Body of pancreas (tissue), 4 donors: ENCODE measurements at regions not wholly inside any gene's neighbourhood (a gene's known extent, or its start where the extent isn't known, plus 50 kb on each side); places are given as distances from the start of the nearest gene placed in this dataset.

ENCODE experiments used
- CTCF ChIP-seq, 7 experiments: fragments of 450-650 bp in 4 of 7; fragments of 200-600 bp in 3 of 7; sonication (generic) in 3 of 7; IDR thresholded peaks; one replicate each; pipeline ENCODE4 v1.5.1; 2016 to 2019; ENCODE audit warnings: antibody characterized with exemption in 7 of 7
- POLR2A ChIP-seq, 3 donors: fragments of 450-650 bp; IDR thresholded peaks; one replicate each; pipeline ENCODE4 v1.6.1; 2016; ENCODE audit warnings: antibody characterized with exemption in 3 of 3, mild to moderate bottlenecking in 2 of 3

GRCh38 chr7:4621396-4621795 lies 60.7 kb upstream of the FOXK1 start:
- TF ChIP-seq CTCF (IDR thresholded peaks at IDR 0.05) (no peak), POLR2A (IDR thresholded peaks at IDR 0.05) (no peak)
